GM23248 (cell line): ENCODE measurements at regions not wholly inside any gene's neighbourhood (a gene's known extent, or its start where the extent isn't known, plus 50 kb on each side); places are given as distances from the start of the nearest gene placed in this dataset.

Experiments
- DNase-seq: peaks from one replicate; pipeline ENCODE4 v3.0.0-alpha.2; 2015
- H2AFZ ChIP-seq: fragments of 200-600 bp; sonication (generic); 2 replicates; pipeline ENCODE4 v1.6.1; 2016; ENCODE audit warnings: antibody characterized with exemption
- H3F3A ChIP-seq: fragments of 200-600 bp; sonication (generic); 2 replicates; pipeline ENCODE4 v1.6.1; 2016; ENCODE audit warnings: mild to moderate bottlenecking, antibody characterized with exemption, mixed run types; ENCODE audit not compliant: insufficient read depth
- H3K27ac ChIP-seq: fragments of 200-600 bp; sonication (generic); 2 replicates; pipeline ENCODE4 v1.5.1; 2016; ENCODE audit warnings: mild to moderate bottlenecking
- H3K27me3 ChIP-seq: fragments of 200-600 bp; sonication (generic); replicated peaks from 2 replicates; pipeline ENCODE4 v1.6.1; 2016; ENCODE audit warnings: mild to moderate bottlenecking; ENCODE audit not compliant: insufficient read depth
- H3K36me3 ChIP-seq: fragments of 200-600 bp; sonication (generic); 2 replicates; pipeline ENCODE4 v1.6.1; 2016; ENCODE audit warnings: low read depth, mild to moderate bottlenecking
- H3K4me1 ChIP-seq: fragments of 200-600 bp; sonication (generic); 2 replicates; pipeline ENCODE4 v1.6.1; 2016; ENCODE audit warnings: mild to moderate bottlenecking; ENCODE audit not compliant: insufficient read depth
- H3K4me2 ChIP-seq: fragments of 200-600 bp; sonication (generic); one replicate; pipeline ENCODE4 v1.6.1; 2016; ENCODE audit warnings: mild to moderate bottlenecking; ENCODE audit not compliant: unreplicated experiment
- H3K4me3 ChIP-seq: fragments of 200-600 bp; sonication (generic); 2 replicates; pipeline ENCODE4 v1.5.1; 2016; ENCODE audit warnings: mild to moderate bottlenecking
- H3K79me2 ChIP-seq: fragments of 200-600 bp; sonication (generic); 2 replicates; pipeline ENCODE4 v1.6.1; 2016; ENCODE audit warnings: mild to moderate bottlenecking; ENCODE audit not compliant: insufficient read depth
- H3K9ac ChIP-seq: fragments of 200-600 bp; sonication (generic); 2 replicates; pipeline ENCODE4 v1.6.1; 2016; ENCODE audit warnings: mild to moderate bottlenecking
- H3K9me2 ChIP-seq: fragments of 200-600 bp; sonication (generic); 2 replicates; pipeline ENCODE4 v1.6.1; 2016; ENCODE audit warnings: mixed run types, mild to moderate bottlenecking, moderate library complexity; ENCODE audit not compliant: insufficient read depth
- H3K9me3 ChIP-seq: fragments of 200-600 bp; sonication (generic); one replicate; pipeline ENCODE4 v1.6.1; 2017; ENCODE audit warnings: low read depth
- H4K20me1 ChIP-seq: fragments of 200-600 bp; sonication (generic); 2 replicates; pipeline ENCODE4 v1.6.0; 2016; ENCODE audit not compliant: insufficient read depth
- EZH2 ChIP-seq: fragments of 200-600 bp; sonication (generic); IDR thresholded peaks from 2 replicates; pipeline ENCODE4 v1.6.1; 2018; ENCODE audit warnings: antibody characterized with exemption, mild to moderate bottlenecking; ENCODE audit not compliant: insufficient read depth, poor library complexity, severe bottlenecking
- EZH2phosphoT487 ChIP-seq: fragments of 200-600 bp; sonication (generic); IDR thresholded peaks from 2 replicates; pipeline ENCODE4 v1.6.1; 2018; ENCODE audit warnings: antibody characterized with exemption, moderate library complexity, mild to moderate bottlenecking, low read depth; ENCODE audit not compliant: insufficient read depth
- WGBS, 2 experiments: methylation state at CpG; one replicate each; pipeline ENCODE4 v1.1.6; 2015 to 2017; ENCODE audit warnings: low lambda C conversion rate in 2 of 2, low coverage in 1 of 2; ENCODE audit errors: missing lambda C conversion rate in 2 of 2; 5-methylcytosine and 5-hydroxymethylcytosine counted together
- in situ Hi-C: fragments of 300-500 bp; cut with MboI; formaldehyde crosslinking; loops from 2 replicates; pipeline ENCODE4 v1.15.0; 2020

DNA sequence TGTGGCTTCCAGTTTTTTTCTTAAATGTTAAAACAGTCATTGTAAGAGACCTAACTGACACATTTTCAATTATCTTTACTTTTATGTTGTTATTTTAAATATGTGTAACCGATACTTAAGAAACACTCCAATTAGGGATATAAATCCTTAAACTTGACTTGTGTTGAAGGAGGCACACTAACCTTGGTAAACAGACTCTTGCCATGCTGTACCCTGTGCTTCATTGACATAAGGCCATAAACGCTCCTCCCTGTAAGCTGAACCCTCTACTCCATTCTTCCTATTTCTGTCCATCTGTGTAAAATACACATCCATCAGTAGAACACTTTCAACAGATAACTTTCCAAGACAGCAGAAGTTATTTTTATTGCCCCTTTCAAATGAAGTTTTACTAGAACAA is 780.5 kb upstream of the FAM98A start:
- TF ChIP-seq EZH2phosphoT487: no peak
- no peak for TF ChIP-seq EZH2
- DNase-seq: no peak
- H3K9ac ChIP-seq: no peak overlapping the region
- no peak overlapping the region for H2AFZ ChIP-seq
- H3K27ac ChIP-seq: no peak overlapping the region
- H3K79me2 ChIP-seq: no peaks in the 10 kb centered on the region
- no peak overlapping the region for H3K4me2 ChIP-seq
- H3F3A ChIP-seq: no peaks in the 10 kb centered on the region
- in situ Hi-C loops: no loop called here
- no peaks in the 10 kb centered on the region for H4K20me1 ChIP-seq
- 5 to 16% methylated on average over 2 of the region's 2 CpGs for WGBS, 2 experiments
- no peaks in the 10 kb centered on the region for H3K36me3 ChIP-seq
- H3K9me3 ChIP-seq: no peaks in the 10 kb centered on the region
- no peaks in the 10 kb centered on the region for H3K27me3 ChIP-seq
- H3K9me2 ChIP-seq: no peaks in the 10 kb centered on the region
- no peak overlapping the region for H3K4me3 ChIP-seq
- no peaks in the 10 kb centered on the region for H3K4me1 ChIP-seq

DNA sequence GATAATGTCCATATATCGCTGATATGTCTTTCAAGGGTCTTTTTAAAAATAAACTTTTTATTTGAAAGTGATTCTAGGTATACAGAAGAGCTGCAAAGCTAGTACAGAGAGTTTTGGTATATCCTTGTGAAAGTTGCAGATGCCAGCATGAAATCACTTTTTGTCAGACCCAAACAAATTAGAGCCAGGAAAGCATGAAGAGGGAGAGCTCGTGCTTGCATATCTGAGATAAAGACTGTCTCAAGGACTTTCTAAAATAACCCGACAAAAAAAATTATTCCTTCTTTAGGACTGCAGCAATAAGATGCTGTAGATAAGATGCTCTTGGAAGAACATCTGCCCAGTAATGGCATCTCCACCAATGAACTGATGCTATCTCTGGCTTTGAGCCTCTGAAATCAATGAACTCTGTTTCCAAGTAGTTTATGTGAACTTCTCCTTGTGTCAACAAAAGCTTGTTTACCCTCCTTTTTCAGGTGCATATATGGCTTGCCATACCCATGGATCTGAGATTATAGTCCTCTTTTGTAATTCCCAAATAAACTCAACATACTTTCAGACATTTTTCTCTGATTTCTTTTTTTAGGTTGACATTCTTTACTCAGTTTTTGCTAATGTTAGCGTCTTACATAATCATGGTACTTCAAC is 774.6 kb upstream of the FAM98A start:
- H3K27me3 ChIP-seq: no peaks in the 10 kb centered on the region
- H3K4me1 ChIP-seq: no peaks in the 10 kb centered on the region
- no peaks in the 10 kb centered on the region for H3F3A ChIP-seq
- TF ChIP-seq EZH2 (no peak), EZH2phosphoT487 (no peak)
- no peaks in the 10 kb centered on the region for H3K36me3 ChIP-seq
- in situ Hi-C loops: no loop called here
- no peak overlapping the region for H3K27ac ChIP-seq
- no peaks in the 10 kb centered on the region for H4K20me1 ChIP-seq
- no peak overlapping the region for H2AFZ ChIP-seq
- no peaks in the 10 kb centered on the region for H3K9me3 ChIP-seq
- no peaks in the 10 kb centered on the region for H3K9me2 ChIP-seq
- DNase-seq: no peak
- H3K4me2 ChIP-seq: no peak overlapping the region
- no peaks in the 10 kb centered on the region for H3K79me2 ChIP-seq
- no peak overlapping the region for H3K9ac ChIP-seq
- no peak overlapping the region for H3K4me3 ChIP-seq
- WGBS, 2 experiments: 29 to 35% methylated on average over 4 of the region's 4 CpGs

DNA sequence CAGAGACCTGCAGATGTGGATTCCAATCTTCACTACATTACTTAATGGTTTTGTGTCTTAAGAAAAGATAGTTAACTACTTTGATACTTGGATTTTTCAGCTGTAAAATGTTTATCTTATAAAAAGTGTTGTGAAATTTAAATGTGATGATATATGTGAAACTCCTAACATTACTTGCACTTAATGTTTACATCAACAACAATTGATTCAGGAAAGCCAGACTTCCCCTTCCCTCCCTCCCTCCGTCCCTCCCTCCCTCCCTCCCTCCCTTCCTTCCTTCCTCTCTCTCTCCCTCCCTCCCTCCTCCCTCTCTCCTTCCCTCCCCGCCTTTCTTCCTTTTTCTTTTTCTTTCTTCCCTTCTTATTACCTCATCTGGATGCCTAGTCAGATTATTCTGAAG is 773.9 kb upstream of the FAM98A start:
- no peak overlapping the region for H3K4me3 ChIP-seq
- no peaks in the 10 kb centered on the region for H4K20me1 ChIP-seq
- H3K4me1 ChIP-seq: no peaks in the 10 kb centered on the region
- no peak overlapping the region for H2AFZ ChIP-seq
- H3K4me2 ChIP-seq: no peak overlapping the region
- no peaks in the 10 kb centered on the region for H3F3A ChIP-seq
- no peak for DNase-seq
- H3K79me2 ChIP-seq: no peaks in the 10 kb centered on the region
- no peaks in the 10 kb centered on the region for H3K36me3 ChIP-seq
- 13 to 14% methylated on average over 1 to 2 of the region's 2 CpGs for WGBS, 2 experiments
- H3K9ac ChIP-seq: no peak overlapping the region
- no peaks in the 10 kb centered on the region for H3K9me2 ChIP-seq
- H3K27me3 ChIP-seq: no peaks in the 10 kb centered on the region
- H3K27ac ChIP-seq: no peak overlapping the region
- in situ Hi-C loops: no loop called here
- H3K9me3 ChIP-seq: no peaks in the 10 kb centered on the region
- TF ChIP-seq EZH2 (no peak), EZH2phosphoT487 (no peak)

DNA sequence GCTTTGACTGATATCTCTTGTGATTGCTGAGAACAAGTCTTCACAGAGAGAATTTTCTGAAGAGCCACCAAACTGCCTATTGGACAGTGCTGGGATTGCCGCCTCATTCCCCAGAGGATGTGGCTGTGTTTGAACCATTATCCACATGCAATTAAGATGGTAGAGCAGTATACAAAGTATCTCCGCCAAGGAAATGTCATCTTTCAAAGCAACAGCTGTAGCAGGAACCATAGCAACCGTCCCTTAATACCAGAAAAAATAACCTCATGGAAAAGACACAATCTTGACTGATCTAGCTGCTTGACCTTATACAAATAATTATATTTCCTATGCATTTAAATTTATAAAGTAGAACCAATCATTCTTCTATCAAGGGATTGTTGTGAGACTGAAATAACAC is 772.6 kb upstream of the FAM98A start:
- Histone ChIP-seq H3F3A (no peaks in the 10 kb centered on the region), H3K79me2 (no peaks in the 10 kb centered on the region), H3K4me3 (no peak overlapping the region), H3K9me2 (no peaks in the 10 kb centered on the region), H3K9me3 (no peaks in the 10 kb centered on the region), H4K20me1 (no peaks in the 10 kb centered on the region), H3K9ac (no peak overlapping the region), H3K4me2 (no peak overlapping the region), H2AFZ (no peak overlapping the region), H3K27me3 (no peaks in the 10 kb centered on the region), H3K27ac (no peak overlapping the region), H3K36me3 (no peaks in the 10 kb centered on the region), H3K4me1 (no peaks in the 10 kb centered on the region)
- 29 to 36% methylated on average over 3 of the region's 3 CpGs for WGBS, 2 experiments
- no peak for DNase-seq
- in situ Hi-C loops: no loop called here
- no peak for TF ChIP-seq EZH2phosphoT487
- TF ChIP-seq EZH2: no peak

DNA sequence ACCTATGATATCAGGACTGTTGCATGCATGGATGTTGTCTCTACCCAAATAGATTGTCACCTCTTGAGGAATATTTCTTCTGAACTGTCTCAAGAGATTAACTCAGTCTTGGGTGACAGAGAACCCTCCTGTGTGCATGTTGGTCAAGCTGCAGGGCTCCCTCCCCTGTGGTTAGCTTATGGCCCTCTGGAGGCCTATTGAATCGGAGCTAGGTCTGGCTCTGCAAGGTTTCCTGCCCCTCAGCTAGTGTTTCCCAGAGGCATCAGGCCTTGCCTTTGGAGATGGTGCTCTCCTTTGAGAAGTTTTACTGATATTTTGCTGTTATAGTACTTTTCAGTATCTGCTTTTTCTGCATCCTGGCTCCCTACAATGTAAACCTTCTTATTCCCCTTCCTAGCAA is 769.2 kb upstream of the FAM98A start:
- H3F3A ChIP-seq: no peaks in the 10 kb centered on the region
- H3K79me2 ChIP-seq: no peaks in the 10 kb centered on the region
- no peak overlapping the region for H3K4me3 ChIP-seq
- no peak overlapping the region for H3K4me2 ChIP-seq
- no peak overlapping the region for H3K9ac ChIP-seq
- H3K27ac ChIP-seq: no peak overlapping the region
- H3K27me3 ChIP-seq: no peaks in the 10 kb centered on the region
- H3K36me3 ChIP-seq: no peaks in the 10 kb centered on the region
- 0% methylated on average over 1 of the region's 1 CpG for WGBS, 2 experiments
- TF ChIP-seq EZH2phosphoT487: no peak
- no peaks in the 10 kb centered on the region for H4K20me1 ChIP-seq
- in situ Hi-C loops: no loop called here
- no peaks in the 10 kb centered on the region for H3K9me3 ChIP-seq
- no peak for DNase-seq
- H2AFZ ChIP-seq: no peak overlapping the region
- no peaks in the 10 kb centered on the region for H3K4me1 ChIP-seq
- H3K9me2 ChIP-seq: no peaks in the 10 kb centered on the region
